ENCODE measurements at regions not wholly inside any gene's neighbourhood (a gene's known extent, or its start where the extent isn't known, plus 50 kb on each side); places are given as distances from the start of the nearest gene placed in this dataset.
"Not testable (repeated sequence)": the region's sequence is repeated elsewhere in the genome, so short reads cannot be mapped to it uniquely, and the experiment has no call there.

- Histone ChIP-seq H3K4me3 (ENCODE audit: low read depth in 1 of 3, low read length in 3 of 3) (no peak overlapping the region), H3K27ac (ENCODE audit: low read depth in 1 of 3, low read length in 2 of 3) (no peak overlapping the region), H3K9me3 (ENCODE audit: control insufficient read depth in 2 of 2, insufficient read depth in 1 of 2, low read depth in 1 of 2, low read length in 1 of 2) (peaks cover 0 to under 1% of the 10 kb centered on the region in 2 donors), H3K4me1 (ENCODE audit: control insufficient read depth in 3 of 3, insufficient read depth in 2 of 3, low read depth in 1 of 3, low read length in 2 of 3) (no peaks in the 10 kb centered on the region), H3K36me3 (ENCODE audit: control insufficient read depth in 3 of 3, insufficient read depth in 2 of 3, low read depth in 1 of 3, low read length in 3 of 3) (no peaks in the 10 kb centered on the region), H3K27me3 (ENCODE audit: control insufficient read depth in 3 of 3, insufficient read depth in 3 of 3, low read length in 3 of 3) (no peaks in the 10 kb centered on the region)
- no peak for DNase-seq
- FAIRE-seq = no peak
Measured at GRCh38 chr7:156014201-156014600, 201.9 kb upstream of the SHH start.

- no peak overlapping the region for H3K27ac ChIP-seq (ENCODE audit: low read depth in 1 of 3, low read length in 2 of 3)
- no peaks in the 10 kb centered on the region for H3K4me1 ChIP-seq (ENCODE audit: control insufficient read depth in 3 of 3, insufficient read depth in 2 of 3, low read depth in 1 of 3, low read length in 2 of 3)
- no peak for FAIRE-seq
- no peaks in the 10 kb centered on the region for H3K36me3 ChIP-seq (ENCODE audit: control insufficient read depth in 3 of 3, insufficient read depth in 2 of 3, low read depth in 1 of 3, low read length in 3 of 3)
- no peaks in the 10 kb centered on the region for H3K9me3 ChIP-seq (ENCODE audit: control insufficient read depth in 2 of 2, insufficient read depth in 1 of 2, low read depth in 1 of 2, low read length in 1 of 2)
- DNase-seq = no peak
- H3K27me3 ChIP-seq (ENCODE audit: control insufficient read depth in 3 of 3, insufficient read depth in 3 of 3, low read length in 3 of 3) = no peaks in the 10 kb centered on the region
- no peak overlapping the region for H3K4me3 ChIP-seq (ENCODE audit: low read depth in 1 of 3, low read length in 3 of 3)
- WGBS, 3 donors = 83 to 87% (median 83%) methylated on average over 3 of the region's 3 CpGs
Measured at GRCh38 chr7:156012412-156012811, 200.1 kb upstream of the SHH start.

GRCh38 chr7:156009569-156009968, 197.3 kb upstream of the SHH start:
- 69 to 89% (median 77%) methylated on average over 1 of the region's 1 CpG for WGBS, 3 donors
- Histone ChIP-seq H3K36me3 (ENCODE audit: control insufficient read depth in 3 of 3, insufficient read depth in 2 of 3, low read depth in 1 of 3, low read length in 3 of 3) (no peaks in the 10 kb centered on the region), H3K27me3 (ENCODE audit: control insufficient read depth in 3 of 3, insufficient read depth in 3 of 3, low read length in 3 of 3) (no peaks in the 10 kb centered on the region), H3K4me1 (ENCODE audit: control insufficient read depth in 3 of 3, insufficient read depth in 2 of 3, low read depth in 1 of 3, low read length in 2 of 3) (no peaks in the 10 kb centered on the region), H3K4me3 (ENCODE audit: low read depth in 1 of 3, low read length in 3 of 3) (no peak overlapping the region), H3K9me3 (ENCODE audit: control insufficient read depth in 2 of 2, insufficient read depth in 1 of 2, low read depth in 1 of 2, low read length in 1 of 2) (peaks cover 0 to 2% of the 10 kb centered on the region in 2 donors), H3K27ac (ENCODE audit: low read depth in 1 of 3, low read length in 2 of 3) (no peak overlapping the region)
- no peak for DNase-seq
- FAIRE-seq = peak; percentile 5

- FAIRE-seq; H3K9me3 ChIP-seq (ENCODE audit: control insufficient read depth in 2 of 2, insufficient read depth in 1 of 2, low read depth in 1 of 2, low read length in 1 of 2); DNase-seq; H3K36me3 ChIP-seq (ENCODE audit: control insufficient read depth in 3 of 3, insufficient read depth in 2 of 3, low read depth in 1 of 3, low read length in 3 of 3); H3K4me1 ChIP-seq (ENCODE audit: control insufficient read depth in 3 of 3, insufficient read depth in 2 of 3, low read depth in 1 of 3, low read length in 2 of 3); H3K27ac ChIP-seq (ENCODE audit: low read depth in 1 of 3, low read length in 2 of 3); H3K27me3 ChIP-seq (ENCODE audit: control insufficient read depth in 3 of 3, insufficient read depth in 3 of 3, low read length in 3 of 3); H3K4me3 ChIP-seq (ENCODE audit: low read depth in 1 of 3, low read length in 3 of 3): not testable (repeated sequence)
- 93 to 98% (median 93%) methylated on average over 11 of the region's 11 CpGs for WGBS, 3 donors
Measured at GRCh38 chr7:156006876-156007275, 194.6 kb upstream of the SHH start.

- DNase-seq (no peak), FAIRE-seq (no peak)
- Histone ChIP-seq H3K27me3 (ENCODE audit: control insufficient read depth in 3 of 3, insufficient read depth in 3 of 3, low read length in 3 of 3) (no peaks in the 10 kb centered on the region), H3K36me3 (ENCODE audit: control insufficient read depth in 3 of 3, insufficient read depth in 2 of 3, low read depth in 1 of 3, low read length in 3 of 3) (no peaks in the 10 kb centered on the region), H3K27ac (ENCODE audit: low read depth in 1 of 3, low read length in 2 of 3) (no peak overlapping the region), H3K4me3 (ENCODE audit: low read depth in 1 of 3, low read length in 3 of 3) (no peak overlapping the region), H3K9me3 (ENCODE audit: control insufficient read depth in 2 of 2, insufficient read depth in 1 of 2, low read depth in 1 of 2, low read length in 1 of 2) (peaks cover 0 to 2% of the 10 kb centered on the region in 2 donors), H3K4me1 (ENCODE audit: control insufficient read depth in 3 of 3, insufficient read depth in 2 of 3, low read depth in 1 of 3, low read length in 2 of 3) (no peaks in the 10 kb centered on the region)
- WGBS, 3 donors = 77 to 85% (median 84%) methylated on average over 3 of the region's 3 CpGs
Measured at GRCh38 chr7:156006024-156006423, 193.8 kb upstream of the SHH start.

- FAIRE-seq (no peak), DNase-seq (no peak)
- 87 to 91% (median 88%) methylated on average over 9 to 12 of the region's 12 CpGs for WGBS, 3 donors
- H3K36me3 ChIP-seq (ENCODE audit: control insufficient read depth in 3 of 3, insufficient read depth in 2 of 3, low read depth in 1 of 3, low read length in 3 of 3) = no peaks in the 10 kb centered on the region
- no peak overlapping the region for H3K4me3 ChIP-seq (ENCODE audit: low read depth in 1 of 3, low read length in 3 of 3)
- no peaks in the 10 kb centered on the region for H3K27me3 ChIP-seq (ENCODE audit: control insufficient read depth in 3 of 3, insufficient read depth in 3 of 3, low read length in 3 of 3)
- H3K27ac ChIP-seq (ENCODE audit: low read depth in 1 of 3, low read length in 2 of 3) = no peak overlapping the region
- peaks cover 0 to 2% of the 10 kb centered on the region in 2 donors for H3K9me3 ChIP-seq (ENCODE audit: control insufficient read depth in 2 of 2, insufficient read depth in 1 of 2, low read depth in 1 of 2, low read length in 1 of 2)
- no peaks in the 10 kb centered on the region for H3K4me1 ChIP-seq (ENCODE audit: control insufficient read depth in 3 of 3, insufficient read depth in 2 of 3, low read depth in 1 of 3, low read length in 2 of 3)
Measured at GRCh38 chr7:156005202-156005691, 193.0 kb upstream of the SHH start.

GRCh38 chr7:156004265-156005201, 192.3 kb upstream of the SHH start:
- no peaks in the 10 kb centered on the region for H3K36me3 ChIP-seq (ENCODE audit: control insufficient read depth in 3 of 3, insufficient read depth in 2 of 3, low read depth in 1 of 3, low read length in 3 of 3)
- no peaks in the 10 kb centered on the region for H3K27me3 ChIP-seq (ENCODE audit: control insufficient read depth in 3 of 3, insufficient read depth in 3 of 3, low read length in 3 of 3)
- H3K9me3 ChIP-seq (ENCODE audit: control insufficient read depth in 2 of 2, insufficient read depth in 1 of 2, low read depth in 1 of 2, low read length in 1 of 2) = peaks cover 0 to 2% of the 10 kb centered on the region in 2 donors
- DNase-seq = no peak
- H3K4me3 ChIP-seq (ENCODE audit: low read depth in 1 of 3, low read length in 3 of 3) = no peak overlapping the region
- FAIRE-seq = no peak
- no peaks in the 10 kb centered on the region for H3K4me1 ChIP-seq (ENCODE audit: control insufficient read depth in 3 of 3, insufficient read depth in 2 of 3, low read depth in 1 of 3, low read length in 2 of 3)
- H3K27ac ChIP-seq (ENCODE audit: low read depth in 1 of 3, low read length in 2 of 3) = no peak overlapping the region
- 87 to 94% (median 88%) methylated on average over 38 of the region's 38 CpGs for WGBS, 3 donors

- no peak for DNase-seq
- H3K27ac ChIP-seq (ENCODE audit: low read depth in 1 of 3, low read length in 2 of 3) = no peak overlapping the region
- FAIRE-seq = no peak
- H3K4me1 ChIP-seq (ENCODE audit: control insufficient read depth in 3 of 3, insufficient read depth in 2 of 3, low read depth in 1 of 3, low read length in 2 of 3) = no peaks in the 10 kb centered on the region
- H3K9me3 ChIP-seq (ENCODE audit: control insufficient read depth in 2 of 2, insufficient read depth in 1 of 2, low read depth in 1 of 2, low read length in 1 of 2) = peaks cover 0 to 2% of the 10 kb centered on the region in 2 donors
- WGBS, 3 donors = 73% methylated on average over 22 of the region's 22 CpGs
- H3K36me3 ChIP-seq (ENCODE audit: control insufficient read depth in 3 of 3, insufficient read depth in 2 of 3, low read depth in 1 of 3, low read length in 3 of 3) = no peaks in the 10 kb centered on the region
- no peaks in the 10 kb centered on the region for H3K27me3 ChIP-seq (ENCODE audit: control insufficient read depth in 3 of 3, insufficient read depth in 3 of 3, low read length in 3 of 3)
- H3K4me3 ChIP-seq (ENCODE audit: low read depth in 1 of 3, low read length in 3 of 3) = no peak overlapping the region
Measured at GRCh38 chr7:156003220-156004162, 191.2 kb upstream of the SHH start.
